H9 (cell line): ENCODE measurements at regions not wholly inside any gene's neighbourhood (a gene's known extent, or its start where the extent isn't known, plus 50 kb on each side); places are given as distances from the start of the nearest gene placed in this dataset.
"Not testable (repeated sequence)": the region's sequence is repeated elsewhere in the genome, so short reads cannot be mapped to it uniquely, and the experiment has no call there.

Experiments used
- DNase-seq: peaks from one replicate; pipeline ENCODE4 v3.0.0-alpha.2; 2017
- H2AFZ ChIP-seq: one replicate; pipeline ENCODE4 v1.6.1; 2013; ENCODE audit warnings: mild to moderate bottlenecking, low read length, control low read depth, moderate library complexity
- H2AK5ac ChIP-seq: 2 replicates; pipeline ENCODE4 v1.6.1; 2013; ENCODE audit warnings: low read length, control low read depth, mixed read lengths; ENCODE audit not compliant: insufficient read length
- H2BK120ac ChIP-seq: one replicate; pipeline ENCODE4 v1.6.1; 2013; ENCODE audit warnings: low read depth, mild to moderate bottlenecking, low read length, control low read depth, inconsistent platforms; ENCODE audit not compliant: poor library complexity, severe bottlenecking
- H2BK12ac ChIP-seq: 2 replicates; pipeline ENCODE4 v1.6.1; 2013; ENCODE audit warnings: low read length, control low read depth, mixed read lengths, low read depth; ENCODE audit not compliant: insufficient read length
- H2BK15ac ChIP-seq: 2 replicates; pipeline ENCODE4 v1.6.1; 2013; ENCODE audit warnings: low read depth, low read length, control low read depth
- H2BK20ac ChIP-seq: one replicate; pipeline ENCODE4 v1.6.1; 2013; ENCODE audit warnings: low read depth, mild to moderate bottlenecking, low read length, control low read depth, inconsistent platforms; ENCODE audit not compliant: poor library complexity, severe bottlenecking
- H2BK5ac ChIP-seq: 2 replicates; pipeline ENCODE4 v1.6.1; 2013; ENCODE audit warnings: low read length, control low read depth, mixed read lengths; ENCODE audit not compliant: insufficient read length
- H3K14ac ChIP-seq: 2 replicates; pipeline ENCODE4 v1.6.1; 2013; ENCODE audit warnings: low read length, control low read depth; ENCODE audit not compliant: insufficient read depth
- H3K18ac ChIP-seq: 2 replicates; pipeline ENCODE4 v1.6.1; 2013; ENCODE audit warnings: low read depth, mild to moderate bottlenecking, mixed read lengths, low read length, control low read depth; ENCODE audit not compliant: insufficient read length
- H3K23ac ChIP-seq: 2 replicates; pipeline ENCODE4 v1.6.1; 2013; ENCODE audit warnings: low read length, control low read depth, mixed read lengths, low read depth; ENCODE audit not compliant: insufficient read length
- H3K23me2 ChIP-seq: 2 replicates; pipeline ENCODE4 v1.6.1; 2013; ENCODE audit warnings: low read depth, mild to moderate bottlenecking, mixed read lengths, low read length, control low read depth; ENCODE audit not compliant: insufficient read length, poor library complexity, severe bottlenecking
- H3K27ac ChIP-seq: 2 replicates; pipeline ENCODE4 v1.5.1; 2013; ENCODE audit warnings: low read length, control low read depth, mixed read lengths, low read depth; ENCODE audit not compliant: insufficient read length
- H3K27me3 ChIP-seq: 2 replicates; pipeline ENCODE4 v1.6.1; 2013; ENCODE audit warnings: low read length, control low read depth, inconsistent platforms; ENCODE audit not compliant: insufficient read depth
- H3K4ac ChIP-seq: 2 replicates; pipeline ENCODE4 v1.6.1; 2013; ENCODE audit warnings: low read depth, mild to moderate bottlenecking, control low read depth, inconsistent platforms, low read length, moderate library complexity
- H3K4me1 ChIP-seq: 2 replicates; pipeline ENCODE4 v1.6.1; 2013; ENCODE audit warnings: low read length, control low read depth, inconsistent platforms; ENCODE audit not compliant: insufficient read depth
- H3K4me2 ChIP-seq: 2 replicates; pipeline ENCODE4 v1.6.1; 2013; ENCODE audit warnings: low read length, control low read depth, mixed read lengths; ENCODE audit not compliant: insufficient read length, insufficient read depth
- H3K56ac ChIP-seq: 2 replicates; pipeline ENCODE4 v1.6.1; 2013; ENCODE audit warnings: low read depth, mild to moderate bottlenecking, mixed read lengths, low read length, control low read depth; ENCODE audit not compliant: insufficient read length
- H3K79me1 ChIP-seq: 2 replicates; pipeline ENCODE4 v1.6.1; 2013; ENCODE audit warnings: low read depth, mild to moderate bottlenecking, moderate library complexity, low read length, control low read depth, inconsistent platforms; ENCODE audit not compliant: insufficient read depth, poor library complexity, severe bottlenecking
- H3K79me2 ChIP-seq: 2 replicates; pipeline ENCODE4 v1.6.1; 2013; ENCODE audit warnings: low read length, control low read depth, inconsistent platforms; ENCODE audit not compliant: insufficient read depth
- H3K9ac ChIP-seq: 2 replicates; pipeline ENCODE4 v1.6.1; 2013; ENCODE audit warnings: low read length, control low read depth, mixed read lengths; ENCODE audit not compliant: insufficient read length; ENCODE audit errors: extremely low read depth
- H3K9me3 ChIP-seq: one replicate; pipeline ENCODE4 v1.6.1; 2013; ENCODE audit warnings: low read depth, low read length, inconsistent platforms; ENCODE audit not compliant: control insufficient read depth
- H3T11ph ChIP-seq: one replicate; pipeline ENCODE4 v1.6.1; 2013; ENCODE audit warnings: mild to moderate bottlenecking, low read length, control low read depth, inconsistent platforms
- H4K20me1 ChIP-seq: one replicate; pipeline ENCODE4 v1.6.1; 2013; ENCODE audit not compliant: control insufficient read depth, insufficient read length, insufficient read depth
- H4K5ac ChIP-seq: 2 replicates; pipeline ENCODE4 v1.6.1; 2013; ENCODE audit warnings: low read depth, mild to moderate bottlenecking, mixed read lengths, low read length, control low read depth; ENCODE audit not compliant: insufficient read length
- H4K8ac ChIP-seq: replicated peaks from 2 replicates; pipeline ENCODE4 v1.6.1; 2013; ENCODE audit warnings: low read length, control low read depth, mixed read lengths, low read depth; ENCODE audit not compliant: insufficient read length
- H4K91ac ChIP-seq: 2 replicates; pipeline ENCODE4 v1.6.1; 2013; ENCODE audit warnings: low read depth, mild to moderate bottlenecking, moderate library complexity, mixed read lengths, low read length, control low read depth; ENCODE audit not compliant: insufficient read length
- H3K27ac Mint-ChIP-seq, 3 experiments: 2 replicates in 2 of 3; 3 replicates in 1 of 3; pipeline ENCODE4 v1.8.0; 2020 to 2021; ENCODE audit warnings: mixed read lengths in 3 of 3, mild to moderate bottlenecking in 1 of 3, moderate library complexity in 1 of 3
- H3K27me3 Mint-ChIP-seq: 2 replicates; pipeline ENCODE4 v1.8.0; 2021; ENCODE audit warnings: low read depth, mild to moderate bottlenecking, moderate library complexity, mixed read lengths
- H3K36me3 Mint-ChIP-seq, 3 experiments: 2 replicates in 2 of 3; 3 replicates in 1 of 3; pipeline ENCODE4 v1.8.0; 2020 to 2021; ENCODE audit warnings: low read depth in 3 of 3, mixed read lengths in 3 of 3; ENCODE audit not compliant: insufficient read depth in 1 of 3
- H3K4me1 Mint-ChIP-seq, 2 experiments: 2 replicates each; pipeline ENCODE4 v1.8.0; 2020; ENCODE audit warnings: mixed read lengths in 2 of 2
- H3K4me3 Mint-ChIP-seq, 2 experiments: 2 replicates in 1 of 2; 3 replicates in 1 of 2; pipeline ENCODE4 v1.8.0; 2020 to 2021; ENCODE audit warnings: mild to moderate bottlenecking in 2 of 2, mixed read lengths in 2 of 2, moderate library complexity in 1 of 2
- H3K9me3 Mint-ChIP-seq, 2 experiments: 2 replicates in 1 of 2; 3 replicates in 1 of 2; pipeline ENCODE4 v1.8.0; 2020; ENCODE audit warnings: mild to moderate bottlenecking in 2 of 2, mixed read lengths in 2 of 2, moderate library complexity in 1 of 2
- WGBS: extraction: QIAGEN DNeasy Blood & Tissue Kit; methylation state at CpG from one replicate; pipeline ENCODE4 v1.1.7; 2013; ENCODE audit warnings: missing lambda C conversion rate, low lambda C conversion rate, mixed read lengths; ENCODE audit not compliant: insufficient read length; ENCODE audit errors: extremely low coverage; 5-methylcytosine and 5-hydroxymethylcytosine counted together
- TF ChIP-seq, protein P1 (sequence below): fragments of 200-600 bp; sonication (generic); conservative IDR thresholded peaks from 3 replicates; pipeline ENCODE4 v1.8.0; 2021; ENCODE audit warnings: antibody characterized with exemption, mild to moderate bottlenecking

DNA sequence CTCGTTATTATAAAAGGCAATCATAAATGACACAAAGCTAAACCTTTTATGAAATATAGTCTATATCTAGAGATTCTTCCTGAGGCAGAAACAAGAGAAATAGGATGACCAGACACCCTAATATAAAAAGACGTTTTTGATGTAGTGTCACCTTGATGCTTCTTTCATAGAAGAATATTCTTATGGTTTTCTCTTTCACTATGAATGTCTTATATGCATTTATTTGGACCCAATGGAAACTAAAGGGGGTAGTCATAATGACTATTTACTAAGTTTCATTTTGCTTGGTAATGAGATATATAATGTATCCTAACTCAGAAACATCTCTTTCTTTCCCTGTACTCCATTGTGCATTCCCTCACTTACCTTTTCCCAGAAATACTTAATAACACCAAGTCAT, 393.9 kb downstream of the RAP2B start:
- H3K27me3 Mint-ChIP-seq, result no peaks in the 10 kb centered on the region
- Histone ChIP-seq H4K5ac (no peak overlapping the region), H3K23ac (no peak overlapping the region), H2BK12ac (no peak overlapping the region), H3K79me2 (no peaks in the 10 kb centered on the region), H3K4me2 (no peak overlapping the region), H3K14ac (no peak overlapping the region), H3K4me1 (no peaks in the 10 kb centered on the region), H2BK20ac (no peak overlapping the region), H3K27ac (no peak overlapping the region), H3K9me3 (no peaks in the 10 kb centered on the region), H3K18ac (no peak overlapping the region), H4K91ac (no peak overlapping the region), H3K23me2 (no peaks in the 10 kb centered on the region), H2BK15ac (no peak overlapping the region), H3K9ac (no peak overlapping the region), H2AK5ac (no peak overlapping the region), H3T11ph (no peak overlapping the region), H2BK5ac (no peak overlapping the region), H3K79me1 (no peaks in the 10 kb centered on the region), H4K8ac (no peak overlapping the region), H3K27me3 (no peaks in the 10 kb centered on the region), H3K56ac (no peak overlapping the region), H2AFZ (no peak overlapping the region), H2BK120ac (no peak overlapping the region), H4K20me1 (no peaks in the 10 kb centered on the region), H3K4ac (no peak overlapping the region)
- no peak overlapping the region for H3K4me3 Mint-ChIP-seq
- no CpG with 5 or more reads among the region's 2 CpGs for WGBS
- H3K4me1 Mint-ChIP-seq, result peaks cover 3 to 7% of the 10 kb centered on the region in 2 experiments; a peak in 2 of 4 replicates
- peaks cover 25 to 26% of the 10 kb centered on the region in 2 experiments for H3K9me3 Mint-ChIP-seq
- H3K36me3 Mint-ChIP-seq, result peaks cover 0 to 14% (median 11%) of the 10 kb centered on the region in 3 experiments; a peak in 6 of 7 replicates
- no peak for DNase-seq
- no peak overlapping the region for H3K27ac Mint-ChIP-seq
- TF ChIP-seq, protein P1, sequence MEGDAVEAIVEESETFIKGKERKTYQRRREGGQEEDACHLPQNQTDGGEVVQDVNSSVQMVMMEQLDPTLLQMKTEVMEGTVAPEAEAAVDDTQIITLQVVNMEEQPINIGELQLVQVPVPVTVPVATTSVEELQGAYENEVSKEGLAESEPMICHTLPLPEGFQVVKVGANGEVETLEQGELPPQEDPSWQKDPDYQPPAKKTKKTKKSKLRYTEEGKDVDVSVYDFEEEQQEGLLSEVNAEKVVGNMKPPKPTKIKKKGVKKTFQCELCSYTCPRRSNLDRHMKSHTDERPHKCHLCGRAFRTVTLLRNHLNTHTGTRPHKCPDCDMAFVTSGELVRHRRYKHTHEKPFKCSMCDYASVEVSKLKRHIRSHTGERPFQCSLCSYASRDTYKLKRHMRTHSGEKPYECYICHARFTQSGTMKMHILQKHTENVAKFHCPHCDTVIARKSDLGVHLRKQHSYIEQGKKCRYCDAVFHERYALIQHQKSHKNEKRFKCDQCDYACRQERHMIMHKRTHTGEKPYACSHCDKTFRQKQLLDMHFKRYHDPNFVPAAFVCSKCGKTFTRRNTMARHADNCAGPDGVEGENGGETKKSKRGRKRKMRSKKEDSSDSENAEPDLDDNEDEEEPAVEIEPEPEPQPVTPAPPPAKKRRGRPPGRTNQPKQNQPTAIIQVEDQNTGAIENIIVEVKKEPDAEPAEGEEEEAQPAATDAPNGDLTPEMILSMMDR, result no peak

DNA sequence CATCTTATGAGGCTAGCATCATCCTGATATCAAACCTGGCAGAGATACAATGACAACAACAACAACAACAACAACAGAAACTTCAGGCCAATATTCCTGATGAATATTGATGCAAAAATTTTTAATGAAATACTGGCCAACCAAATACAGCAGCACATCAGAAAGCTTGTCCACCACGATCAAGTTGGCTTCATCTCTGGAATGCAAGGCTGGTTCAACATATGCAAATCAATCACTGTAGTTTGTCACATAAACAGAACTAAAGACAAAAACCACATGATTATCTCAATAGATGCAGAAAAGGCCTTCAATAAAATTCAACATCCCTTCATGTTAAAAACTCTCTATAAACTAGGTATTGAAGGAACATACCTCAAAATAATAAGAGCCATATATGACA, 397.3 kb downstream of the RAP2B start:
- not testable (repeated sequence) for H4K20me1 ChIP-seq, H2BK120ac ChIP-seq, H3K4me2 ChIP-seq, H3K79me2 ChIP-seq, H3K79me1 ChIP-seq, H3K4me1 ChIP-seq, H3T11ph ChIP-seq, H3K27me3 Mint-ChIP-seq, H3K27me3 ChIP-seq, H3K18ac ChIP-seq, H3K9ac ChIP-seq, H4K91ac ChIP-seq, H2BK20ac ChIP-seq, H2BK5ac ChIP-seq, H3K56ac ChIP-seq, H3K4me1 Mint-ChIP-seq, H3K27ac Mint-ChIP-seq, H3K14ac ChIP-seq, H4K8ac ChIP-seq, H3K4me3 Mint-ChIP-seq, H3K4ac ChIP-seq, H3K9me3 ChIP-seq, H3K27ac ChIP-seq, H3K23me2 ChIP-seq, H2BK15ac ChIP-seq, H2AFZ ChIP-seq, H2AK5ac ChIP-seq, DNase-seq, H3K23ac ChIP-seq, H4K5ac ChIP-seq, H2BK12ac ChIP-seq
- H3K36me3 Mint-ChIP-seq, result peaks cover 7 to 30% (median 22%) of the 10 kb centered on the region in 3 experiments
- WGBS, result no CpG with 5 or more reads among the region's 1 CpG
- peaks cover 40 to 41% of the 10 kb centered on the region in 2 experiments for H3K9me3 Mint-ChIP-seq
